HCT116 (cell line): ENCODE measurements at regions not wholly inside any gene's neighbourhood (a gene's known extent, or its start where the extent isn't known, plus 50 kb on each side); places are given as distances from the start of the nearest gene placed in this dataset.

Experiments used
- ATAC-seq: fragments of 200-7000 bp; cut with Tn5 transposase; 2 replicates; pipeline ENCODE4 v1.9.1; 2020; ENCODE audit warnings: mild to moderate bottlenecking, moderate library complexity
- BruUV-seq: library from RNA; stranded (reverse); fragments of 400-500 nt; replicated peaks from 2 replicates; lab custom pipeline; 2021; lab: Mats Ljungman, UMichigan
- CTCF ChIA-PET: fragments of 300-600 bp; sonication (Branson Sonifier 250); formaldehyde crosslinking; loops from one replicate; lab custom pipeline; 2021; ENCODE audit warnings: antibody characterized with exemption; lab: Charles Lee
- POLR2A ChIA-PET: fragments of 300-600, 350-600 bp; sonication (Branson Sonifier 250); formaldehyde crosslinking; loops from one replicate; lab custom pipeline; 2021; ENCODE audit warnings: antibody characterized with exemption; lab: Charles Lee
- RAD21 ChIA-PET, 2 experiments: fragments of 300-600 bp; sonication (Branson Sonifier 250); formaldehyde crosslinking; loops; one replicate each; lab custom pipeline; 2023; ENCODE audit warnings: low total read pairs in 2 of 2; ENCODE audit not compliant: uncharacterized antibody in 2 of 2, unreplicated experiment in 2 of 2, low non-redundant PET in 1 of 2; lab: Charles Lee
- DNase-seq: peaks from one replicate; pipeline ENCODE4 v3.0.0-alpha.2; 2010; ENCODE audit warnings: low read depth, low spot score
- H2AFZ ChIP-seq: fragments of 200-600 bp; shearing (Covaris generic), sonication (generic); 2 replicates; pipeline ENCODE4 v1.6.1; 2017; ENCODE audit warnings: low read depth, mixed run types, mixed read lengths, antibody characterized with exemption, low read length; ENCODE audit not compliant: poor library complexity, severe bottlenecking
- H3K27ac ChIP-seq: 2 replicates; pipeline ENCODE4 v1.5.1; 2012; ENCODE audit warnings: low read depth, low read length
- H3K27me3 ChIP-seq: fragments of 200-600 bp; sonication (generic); 2 replicates; pipeline ENCODE4 v1.6.1; 2016; ENCODE audit warnings: mixed run types, low read length, mixed read lengths; ENCODE audit not compliant: insufficient read depth
- H3K36me3 ChIP-seq, 2 experiments: fragments of 200-500 bp in 1 of 2; fragments of 200-600 bp in 1 of 2; sonication (Bioruptor generic) in 1 of 2; sonication (generic) in 1 of 2; 2 replicates each; pipeline versions ENCODE4 v1.5.1 to v1.6.1; 2014 to 2016; ENCODE audit warnings: low read length in 2 of 2, inconsistent platforms in 1 of 2, mixed read lengths in 1 of 2, mixed run types in 1 of 2; ENCODE audit not compliant: insufficient read depth in 2 of 2, control insufficient read depth in 1 of 2
- H3K4me1 ChIP-seq, 2 experiments: fragments of 200-600 bp in 1 of 2; sonication (generic) in 1 of 2; 2 replicates each; pipeline versions ENCODE4 v1.5.1 to v1.6.1; 2012 to 2017; ENCODE audit warnings: low read length in 2 of 2, inconsistent platforms in 1 of 2, mild to moderate bottlenecking in 1 of 2, mixed read lengths in 1 of 2, mixed run types in 1 of 2, moderate library complexity in 1 of 2; ENCODE audit not compliant: insufficient read depth in 2 of 2, control insufficient read depth in 1 of 2
- H3K4me2 ChIP-seq: fragments of 200-600 bp; sonication (generic); 2 replicates; pipeline ENCODE4 v1.6.1; 2017; ENCODE audit warnings: mixed run types, low read length, mixed read lengths
- H3K4me3 ChIP-seq, 2 experiments: fragments of 200-600 bp in 1 of 2; sonication (generic) in 1 of 2; replicated peaks in 1 of 2; 2 replicates each; pipeline ENCODE4 v1.5.1; 2011 to 2016; ENCODE audit warnings: low read length in 2 of 2, control low read depth in 1 of 2, low read depth in 1 of 2, mild to moderate bottlenecking in 1 of 2, mixed read lengths in 1 of 2, mixed run types in 1 of 2
- H3K79me2 ChIP-seq: fragments of 200-600 bp; sonication (generic); 2 replicates; pipeline ENCODE4 v1.6.1; 2017; ENCODE audit warnings: mild to moderate bottlenecking, mixed run types, low read length, moderate library complexity, mixed read lengths; ENCODE audit not compliant: insufficient read depth
- H3K9ac ChIP-seq: fragments of 200-600 bp; sonication (generic); 2 replicates; pipeline ENCODE4 v1.6.1; 2016; ENCODE audit warnings: low read length, mixed read lengths
- H3K9me2 ChIP-seq: fragments of 200-600 bp; sonication (generic), shearing (Covaris generic); 2 replicates; pipeline ENCODE4 v1.6.1; 2017; ENCODE audit warnings: mixed run types, mild to moderate bottlenecking, moderate library complexity; ENCODE audit not compliant: insufficient read depth
- H3K9me3 ChIP-seq, 2 experiments: fragments of 200-500 bp in 1 of 2; fragments of 200-600 bp in 1 of 2; sonication (Bioruptor generic) in 1 of 2; sonication (generic) in 1 of 2; 2 replicates each; pipeline ENCODE4 v1.6.1; 2014 to 2017; ENCODE audit warnings: low read length in 2 of 2, mixed read lengths in 2 of 2, inconsistent platforms in 1 of 2, low read depth in 1 of 2, mild to moderate bottlenecking in 1 of 2, mixed run types in 1 of 2, moderate library complexity in 1 of 2; ENCODE audit not compliant: control insufficient read depth in 1 of 2, insufficient read depth in 1 of 2
- H4K20me1 ChIP-seq: fragments of 200-600 bp; sonication (generic), shearing (Covaris generic); 2 replicates; pipeline ENCODE4 v1.6.1; 2017; ENCODE audit warnings: mixed run types, mild to moderate bottlenecking, moderate library complexity; ENCODE audit not compliant: insufficient read depth
- CBX3 ChIP-seq: IDR thresholded peaks from 2 replicates; pipeline ENCODE4 v1.6.1; 2012; ENCODE audit warnings: low read depth
- CEBPB ChIP-seq: IDR thresholded peaks from 2 replicates; pipeline ENCODE4 v1.6.1; 2012; ENCODE audit warnings: low read depth
- ELF1 ChIP-seq: IDR thresholded peaks from 2 replicates; pipeline ENCODE4 v1.6.1; 2012; ENCODE audit warnings: low read depth, borderline replicate concordance
- EZH2phosphoT487 ChIP-seq: fragments of 200-600 bp; IDR thresholded peaks from 2 replicates; pipeline ENCODE4 v1.6.1; 2018; ENCODE audit warnings: antibody characterized with exemption, borderline replicate concordance
- FOSL1 ChIP-seq: IDR thresholded peaks from 2 replicates; pipeline ENCODE4 v1.6.1; 2012; ENCODE audit warnings: low read depth
- JUND ChIP-seq: IDR thresholded peaks from 2 replicates; pipeline ENCODE4 v1.6.1; 2012
- POLR2A ChIP-seq: IDR thresholded peaks from 2 replicates; pipeline ENCODE4 v1.7.0; 2011; ENCODE audit warnings: borderline replicate concordance; ENCODE audit not compliant: insufficient read depth, insufficient read length; ENCODE audit errors: extremely low read depth
- POLR2AphosphoS5 ChIP-seq: IDR thresholded peaks from 2 replicates; pipeline ENCODE4 v1.6.1; 2011; ENCODE audit warnings: mild to moderate bottlenecking, low read depth, low read length, moderate library complexity
- SP1 ChIP-seq: IDR thresholded peaks from 2 replicates; pipeline ENCODE4 v1.6.1; 2012; ENCODE audit warnings: low read depth
- TCF7L2 ChIP-seq: IDR thresholded peaks from 2 replicates; pipeline ENCODE4 v1.7.0; 2011; ENCODE audit warnings: borderline replicate concordance, inconsistent platforms; ENCODE audit not compliant: insufficient read depth, insufficient read length; ENCODE audit errors: extremely low read depth
- ZNF274 ChIP-seq: fragments of 200-500 bp; sonication (Bioruptor generic); IDR thresholded peaks from 2 replicates; pipeline ENCODE4 v1.6.1; 2014; ENCODE audit warnings: mild to moderate bottlenecking, low read depth, low read length, inconsistent platforms
- intact Hi-C: fragments of 100-400 bp; cut with micrococcal nuclease; formaldehyde crosslinking; loops from 2 replicates; pipeline ENCODE4 v1.10.0; 2022
- TF ChIP-seq, protein P1 (sequence below): IDR thresholded peaks from 2 replicates; pipeline ENCODE4 v1.6.1; 2012; ENCODE audit warnings: low read depth

DNA sequence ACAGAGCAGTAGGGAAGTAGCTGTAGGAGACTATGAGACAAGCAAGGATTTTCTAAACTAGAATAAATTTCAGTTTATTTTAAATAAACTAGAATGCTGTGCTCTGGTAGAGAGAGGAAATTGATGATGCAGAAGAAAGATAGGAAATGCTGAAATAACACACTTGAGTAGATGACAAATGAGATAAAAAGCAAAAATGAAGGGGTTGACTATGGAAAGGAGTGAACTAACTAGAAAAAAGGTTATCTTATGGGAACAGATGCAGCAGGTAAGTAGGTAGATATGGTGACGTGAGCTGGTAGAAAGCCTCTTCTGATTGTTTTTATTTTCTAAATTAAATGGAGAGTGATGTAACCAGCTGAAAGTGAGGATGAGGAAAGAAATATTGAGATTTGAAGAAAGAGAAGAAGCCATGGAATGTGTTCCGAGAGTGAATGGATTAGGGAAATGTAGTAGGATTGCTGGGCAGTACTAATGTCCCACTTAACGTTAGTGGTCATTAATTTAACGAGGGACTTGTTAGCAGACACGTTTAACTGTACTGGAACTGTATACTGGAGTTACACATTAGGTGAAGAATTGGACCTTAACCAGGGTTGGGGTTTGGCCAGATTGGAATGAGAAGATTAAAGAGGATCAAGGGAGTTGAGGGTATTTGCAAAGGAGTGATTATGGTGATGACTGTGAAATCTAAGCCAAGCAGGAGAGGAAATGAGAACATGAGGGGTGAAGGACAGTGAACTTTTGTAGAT is 196.5 kb downstream of the TANC2 start:
- Histone ChIP-seq H3K36me3 (no peaks in the 10 kb centered on the region), H3K9me3 (no peaks in the 10 kb centered on the region), H3K9me2 (no peaks in the 10 kb centered on the region), H3K4me1 (no peaks in the 10 kb centered on the region), H3K9ac (no peak overlapping the region), H4K20me1 (no peaks in the 10 kb centered on the region), H3K79me2 (no peaks in the 10 kb centered on the region), H2AFZ (no peak overlapping the region), H3K4me3 (no peak overlapping the region), H3K27ac (no peak overlapping the region), H3K27me3 (no peaks in the 10 kb centered on the region), H3K4me2 (no peak overlapping the region)
- CTCF ChIA-PET, result no interaction called here
- no peak for TF ChIP-seq TCF7L2
- TF ChIP-seq CEBPB, result no peak
- no peak for TF ChIP-seq CBX3
- no peak for TF ChIP-seq SP1
- no peak for TF ChIP-seq POLR2AphosphoS5
- TF ChIP-seq, protein P1, sequence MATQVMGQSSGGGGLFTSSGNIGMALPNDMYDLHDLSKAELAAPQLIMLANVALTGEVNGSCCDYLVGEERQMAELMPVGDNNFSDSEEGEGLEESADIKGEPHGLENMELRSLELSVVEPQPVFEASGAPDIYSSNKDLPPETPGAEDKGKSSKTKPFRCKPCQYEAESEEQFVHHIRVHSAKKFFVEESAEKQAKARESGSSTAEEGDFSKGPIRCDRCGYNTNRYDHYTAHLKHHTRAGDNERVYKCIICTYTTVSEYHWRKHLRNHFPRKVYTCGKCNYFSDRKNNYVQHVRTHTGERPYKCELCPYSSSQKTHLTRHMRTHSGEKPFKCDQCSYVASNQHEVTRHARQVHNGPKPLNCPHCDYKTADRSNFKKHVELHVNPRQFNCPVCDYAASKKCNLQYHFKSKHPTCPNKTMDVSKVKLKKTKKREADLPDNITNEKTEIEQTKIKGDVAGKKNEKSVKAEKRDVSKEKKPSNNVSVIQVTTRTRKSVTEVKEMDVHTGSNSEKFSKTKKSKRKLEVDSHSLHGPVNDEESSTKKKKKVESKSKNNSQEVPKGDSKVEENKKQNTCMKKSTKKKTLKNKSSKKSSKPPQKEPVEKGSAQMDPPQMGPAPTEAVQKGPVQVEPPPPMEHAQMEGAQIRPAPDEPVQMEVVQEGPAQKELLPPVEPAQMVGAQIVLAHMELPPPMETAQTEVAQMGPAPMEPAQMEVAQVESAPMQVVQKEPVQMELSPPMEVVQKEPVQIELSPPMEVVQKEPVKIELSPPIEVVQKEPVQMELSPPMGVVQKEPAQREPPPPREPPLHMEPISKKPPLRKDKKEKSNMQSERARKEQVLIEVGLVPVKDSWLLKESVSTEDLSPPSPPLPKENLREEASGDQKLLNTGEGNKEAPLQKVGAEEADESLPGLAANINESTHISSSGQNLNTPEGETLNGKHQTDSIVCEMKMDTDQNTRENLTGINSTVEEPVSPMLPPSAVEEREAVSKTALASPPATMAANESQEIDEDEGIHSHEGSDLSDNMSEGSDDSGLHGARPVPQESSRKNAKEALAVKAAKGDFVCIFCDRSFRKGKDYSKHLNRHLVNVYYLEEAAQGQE, result no peak
- no peak for TF ChIP-seq ZNF274
- no peak for TF ChIP-seq POLR2A
- TF ChIP-seq JUND, result no peak
- TF ChIP-seq EZH2phosphoT487, result no peak
- no peak for TF ChIP-seq ELF1
- TF ChIP-seq FOSL1, result no peak
- no peak for DNase-seq
- RAD21 ChIA-PET, result no interaction called here
- intact Hi-C loops, result no loop called here
- POLR2A ChIA-PET, result no interaction called here
- BruUV-seq, result no TSS peak
- no peak for ATAC-seq
